ENCODE measurements at regions not wholly inside any gene's neighbourhood (a gene's known extent, or its start where the extent isn't known, plus 50 kb on each side); places are given as distances from the start of the nearest gene placed in this dataset.
"Not testable (repeated sequence)": the region's sequence is repeated elsewhere in the genome, so short reads cannot be mapped to it uniquely, and the experiment has no call there.

GRCh38 chr7:79770970-79771369, 317.5 kb upstream of the MAGI2 start:
- Histone ChIP-seq H3K4me2 (ENCODE audit: low read length) (no peak overlapping the region), H3K9me3 (ENCODE audit: control insufficient read depth, insufficient read depth, low read length) (no peaks in the 10 kb centered on the region), H3K27ac (ENCODE audit: low read depth, low read length) (no peak overlapping the region), H3K4me1 (ENCODE audit: control insufficient read depth, low read length) (no peaks in the 10 kb centered on the region), H3K79me2 (ENCODE audit: control insufficient read depth, low read length) (no peaks in the 10 kb centered on the region), H3K27me3 (ENCODE audit: control insufficient read depth, low read length) (no peaks in the 10 kb centered on the region), H4K20me1 (ENCODE audit: control insufficient read depth, insufficient read depth, low read depth, low read length) (no peaks in the 10 kb centered on the region), H3K36me3 (ENCODE audit: control insufficient read depth, low read length) (no peaks in the 10 kb centered on the region), H3K4me3 (ENCODE audit: low read length) (no peak overlapping the region), H3F3A (ENCODE audit: control insufficient read depth, insufficient read depth) (no peaks in the 10 kb centered on the region), H3K9me2 (replicated peaks; ENCODE audit: control insufficient read depth, low read length) (no peaks in the 10 kb centered on the region)
- TF ChIP-seq, protein P1, sequence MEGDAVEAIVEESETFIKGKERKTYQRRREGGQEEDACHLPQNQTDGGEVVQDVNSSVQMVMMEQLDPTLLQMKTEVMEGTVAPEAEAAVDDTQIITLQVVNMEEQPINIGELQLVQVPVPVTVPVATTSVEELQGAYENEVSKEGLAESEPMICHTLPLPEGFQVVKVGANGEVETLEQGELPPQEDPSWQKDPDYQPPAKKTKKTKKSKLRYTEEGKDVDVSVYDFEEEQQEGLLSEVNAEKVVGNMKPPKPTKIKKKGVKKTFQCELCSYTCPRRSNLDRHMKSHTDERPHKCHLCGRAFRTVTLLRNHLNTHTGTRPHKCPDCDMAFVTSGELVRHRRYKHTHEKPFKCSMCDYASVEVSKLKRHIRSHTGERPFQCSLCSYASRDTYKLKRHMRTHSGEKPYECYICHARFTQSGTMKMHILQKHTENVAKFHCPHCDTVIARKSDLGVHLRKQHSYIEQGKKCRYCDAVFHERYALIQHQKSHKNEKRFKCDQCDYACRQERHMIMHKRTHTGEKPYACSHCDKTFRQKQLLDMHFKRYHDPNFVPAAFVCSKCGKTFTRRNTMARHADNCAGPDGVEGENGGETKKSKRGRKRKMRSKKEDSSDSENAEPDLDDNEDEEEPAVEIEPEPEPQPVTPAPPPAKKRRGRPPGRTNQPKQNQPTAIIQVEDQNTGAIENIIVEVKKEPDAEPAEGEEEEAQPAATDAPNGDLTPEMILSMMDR (IDR thresholded peaks at IDR 0.05; ENCODE audit: low read depth, low read length, poor library complexity, severe bottlenecking): no peak
- no peak for TF ChIP-seq EZH2phosphoT487 (IDR thresholded peaks at IDR 0.05; ENCODE audit: borderline replicate concordance, low read length)

- no peak overlapping the region for H3K27ac ChIP-seq (ENCODE audit: low read depth, low read length)
- H3K36me3 ChIP-seq (ENCODE audit: control insufficient read depth, low read length): no peaks in the 10 kb centered on the region
- H3K4me2 ChIP-seq (ENCODE audit: low read length): no peak overlapping the region
- no peaks in the 10 kb centered on the region for H4K20me1 ChIP-seq (ENCODE audit: control insufficient read depth, insufficient read depth, low read depth, low read length)
- H3K9me3 ChIP-seq (ENCODE audit: control insufficient read depth, insufficient read depth, low read length): no peaks in the 10 kb centered on the region
- no peaks in the 10 kb centered on the region for H3K9me2 ChIP-seq (replicated peaks; ENCODE audit: control insufficient read depth, low read length)
- TF ChIP-seq, protein P1 (IDR thresholded peaks at IDR 0.05; ENCODE audit: low read depth, low read length, poor library complexity, severe bottlenecking): no peak
- TF ChIP-seq EZH2phosphoT487 (IDR thresholded peaks at IDR 0.05; ENCODE audit: borderline replicate concordance, low read length): no peak
- no peaks in the 10 kb centered on the region for H3K79me2 ChIP-seq (ENCODE audit: control insufficient read depth, low read length)
- no peaks in the 10 kb centered on the region for H3K4me1 ChIP-seq (ENCODE audit: control insufficient read depth, low read length)
- no peaks in the 10 kb centered on the region for H3F3A ChIP-seq (ENCODE audit: control insufficient read depth, insufficient read depth)
- H3K4me3 ChIP-seq (ENCODE audit: low read length): no peak overlapping the region
- no peaks in the 10 kb centered on the region for H3K27me3 ChIP-seq (ENCODE audit: control insufficient read depth, low read length)
These were observed 316.6 kb upstream of the MAGI2 start for GRCh38 chr7:79770063-79770462.

GRCh38 chr7:79767876-79768560, 314.6 kb upstream of the MAGI2 start:
- H3K27ac ChIP-seq (ENCODE audit: low read depth, low read length); H3K27me3 ChIP-seq (ENCODE audit: control insufficient read depth, low read length); H3F3A ChIP-seq (ENCODE audit: control insufficient read depth, insufficient read depth); H3K36me3 ChIP-seq (ENCODE audit: control insufficient read depth, low read length); H3K4me3 ChIP-seq (ENCODE audit: low read length); H3K9me2 ChIP-seq (replicated peaks; ENCODE audit: control insufficient read depth, low read length); H3K4me1 ChIP-seq (ENCODE audit: control insufficient read depth, low read length); H4K20me1 ChIP-seq (ENCODE audit: control insufficient read depth, insufficient read depth, low read depth, low read length); H3K79me2 ChIP-seq (ENCODE audit: control insufficient read depth, low read length); H3K9me3 ChIP-seq (ENCODE audit: control insufficient read depth, insufficient read depth, low read length); H3K4me2 ChIP-seq (ENCODE audit: low read length): not testable (repeated sequence)

GRCh38 chr7:79767192-79767591, 313.7 kb upstream of the MAGI2 start:
- H3K27ac ChIP-seq (ENCODE audit: low read depth, low read length); H4K20me1 ChIP-seq (ENCODE audit: control insufficient read depth, insufficient read depth, low read depth, low read length); H3F3A ChIP-seq (ENCODE audit: control insufficient read depth, insufficient read depth); H3K79me2 ChIP-seq (ENCODE audit: control insufficient read depth, low read length); H3K9me2 ChIP-seq (replicated peaks; ENCODE audit: control insufficient read depth, low read length); H3K4me3 ChIP-seq (ENCODE audit: low read length); H3K27me3 ChIP-seq (ENCODE audit: control insufficient read depth, low read length); H3K4me2 ChIP-seq (ENCODE audit: low read length); H3K9me3 ChIP-seq (ENCODE audit: control insufficient read depth, insufficient read depth, low read length); H3K36me3 ChIP-seq (ENCODE audit: control insufficient read depth, low read length); H3K4me1 ChIP-seq (ENCODE audit: control insufficient read depth, low read length): not testable (repeated sequence)
